ENCODE measurements at regions not wholly inside any gene's neighbourhood (a gene's known extent, or its start where the extent isn't known, plus 50 kb on each side); places are given as distances from the start of the nearest gene placed in this dataset.

GRCh38 chr9:106696804-106697203 lies 166.2 kb upstream of the ZNF462 start:
- TF ChIP-seq CTCF (IDR thresholded peaks at IDR 0.05; ENCODE audit: insufficient read depth, low read length, severe bottlenecking), result no peak
- Histone ChIP-seq H3K27me3 (ENCODE audit: control insufficient read depth, insufficient read depth, low read length) (no peaks in the 10 kb centered on the region), H3K4me3 (ENCODE audit: low read depth, low read length) (no peak overlapping the region), H3K36me3 (ENCODE audit: control insufficient read depth, insufficient read depth, low read length) (no peaks in the 10 kb centered on the region)
- DNase-seq (ENCODE audit: low read depth) (no peak), FAIRE-seq (no peak)

GRCh38 chr9:106697390-106697749 lies 165.6 kb upstream of the ZNF462 start:
- no peak for DNase-seq (ENCODE audit: low read depth)
- no peaks in the 10 kb centered on the region for H3K36me3 ChIP-seq (ENCODE audit: control insufficient read depth, insufficient read depth, low read length)
- no peak for TF ChIP-seq CTCF (IDR thresholded peaks at IDR 0.05; ENCODE audit: insufficient read depth, low read length, severe bottlenecking)
- no peak for FAIRE-seq
- no peaks in the 10 kb centered on the region for H3K27me3 ChIP-seq (ENCODE audit: control insufficient read depth, insufficient read depth, low read length)
- no peak overlapping the region for H3K4me3 ChIP-seq (ENCODE audit: low read depth, low read length)

- Histone ChIP-seq H3K27me3 (ENCODE audit: control insufficient read depth, insufficient read depth, low read length) (no peaks in the 10 kb centered on the region), H3K36me3 (ENCODE audit: control insufficient read depth, insufficient read depth, low read length) (no peaks in the 10 kb centered on the region), H3K4me3 (ENCODE audit: low read depth, low read length) (no peak overlapping the region)
- DNase-seq (ENCODE audit: low read depth) (peak; percentile 77), FAIRE-seq (no peak)
- no peak for TF ChIP-seq CTCF (IDR thresholded peaks at IDR 0.05; ENCODE audit: insufficient read depth, low read length, severe bottlenecking)
Measured at GRCh38 chr9:106697750-106698502, 165.0 kb upstream of the ZNF462 start.

- Histone ChIP-seq H3K36me3 (ENCODE audit: control insufficient read depth, insufficient read depth, low read length) (no peaks in the 10 kb centered on the region), H3K4me3 (ENCODE audit: low read depth, low read length) (no peak overlapping the region), H3K27me3 (ENCODE audit: control insufficient read depth, insufficient read depth, low read length) (no peaks in the 10 kb centered on the region)
- DNase-seq (ENCODE audit: low read depth), result peak; percentile 92
- no peak for FAIRE-seq
- TF ChIP-seq CTCF (IDR thresholded peaks at IDR 0.05; ENCODE audit: insufficient read depth, low read length, severe bottlenecking), result no peak
Measured at GRCh38 chr9:106700676-106701075, 162.3 kb upstream of the ZNF462 start.

GRCh38 chr9:106701611-106702010 lies 161.4 kb upstream of the ZNF462 start:
- no peaks in the 10 kb centered on the region for H3K27me3 ChIP-seq (ENCODE audit: control insufficient read depth, insufficient read depth, low read length)
- DNase-seq (ENCODE audit: low read depth), result no peak

More at GRCh38 chr9:106701611-106702010, 161.4 kb upstream of the ZNF462 start:
- H3K4me3 ChIP-seq (ENCODE audit: low read depth, low read length), result no peak overlapping the region
- no peak for FAIRE-seq
- H3K36me3 ChIP-seq (ENCODE audit: control insufficient read depth, insufficient read depth, low read length), result no peaks in the 10 kb centered on the region
- no peak for TF ChIP-seq CTCF (IDR thresholded peaks at IDR 0.05; ENCODE audit: insufficient read depth, low read length, severe bottlenecking)
